ENCODE measurements at regions not wholly inside any gene's neighbourhood (a gene's known extent, or its start where the extent isn't known, plus 50 kb on each side); places are given as distances from the start of the nearest gene placed in this dataset.

DNA sequence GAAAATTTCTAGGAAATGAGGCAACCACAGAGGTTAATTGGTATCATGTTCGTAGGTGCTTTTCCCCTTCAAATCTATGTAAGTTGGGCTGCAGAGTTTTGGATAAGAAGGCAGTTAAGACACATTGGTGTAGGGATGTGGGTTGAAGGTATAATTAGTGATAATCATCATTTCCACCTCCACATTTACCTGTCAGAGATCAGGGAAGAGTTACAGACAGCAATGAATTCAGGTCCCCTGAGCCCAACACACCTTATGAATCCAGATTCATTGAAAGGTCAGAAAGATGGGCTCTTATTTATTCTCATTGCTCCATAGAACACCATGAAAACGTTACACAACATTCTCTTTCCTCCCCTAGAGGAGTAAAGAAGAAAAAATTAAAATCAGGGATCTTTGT lies 308.7 kb downstream of the C11orf87 start:
- Histone ChIP-seq H3K4me3 (ENCODE audit: low read length) (no peak overlapping the region), H3K4me1 (ENCODE audit: insufficient read depth, low read length) (no peaks in the 10 kb centered on the region), H3K9ac (ENCODE audit: low read depth, low read length) (no peak overlapping the region), H3K36me3 (ENCODE audit: insufficient read depth, low read depth, low read length) (no peaks in the 10 kb centered on the region), H3K27me3 (ENCODE audit: insufficient read depth, low read length) (no peaks in the 10 kb centered on the region), H3K27ac (ENCODE audit: low read length) (no peak overlapping the region), H3K9me3 (ENCODE audit: insufficient read depth, low read depth, low read length) (no peaks in the 10 kb centered on the region)

DNA sequence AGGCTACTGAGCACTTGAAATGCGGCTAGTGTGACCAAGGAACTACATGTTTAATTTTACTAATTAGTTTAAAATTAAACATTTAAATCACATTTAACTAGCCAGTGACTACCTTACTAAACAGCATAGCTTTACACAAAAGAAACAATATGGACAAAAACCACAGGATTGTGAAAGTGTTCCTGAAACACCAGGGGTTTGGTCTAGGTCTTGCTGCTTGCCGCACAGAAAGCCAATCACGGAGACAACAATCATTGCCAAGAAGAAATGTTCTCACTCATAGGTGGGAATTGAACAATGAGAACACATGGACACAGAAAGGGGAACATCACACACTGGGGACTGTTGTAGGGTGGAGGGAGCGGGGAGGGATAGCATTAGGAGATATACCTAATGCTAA lies 309.5 kb downstream of the C11orf87 start:
- Histone ChIP-seq H3K27ac (ENCODE audit: low read length) (no peak overlapping the region), H3K9ac (ENCODE audit: low read depth, low read length) (no peak overlapping the region), H3K36me3 (ENCODE audit: insufficient read depth, low read depth, low read length) (no peaks in the 10 kb centered on the region), H3K9me3 (ENCODE audit: insufficient read depth, low read depth, low read length) (no peaks in the 10 kb centered on the region), H3K27me3 (ENCODE audit: insufficient read depth, low read length) (no peaks in the 10 kb centered on the region), H3K4me1 (ENCODE audit: insufficient read depth, low read length) (no peaks in the 10 kb centered on the region), H3K4me3 (ENCODE audit: low read length) (no peak overlapping the region)

DNA sequence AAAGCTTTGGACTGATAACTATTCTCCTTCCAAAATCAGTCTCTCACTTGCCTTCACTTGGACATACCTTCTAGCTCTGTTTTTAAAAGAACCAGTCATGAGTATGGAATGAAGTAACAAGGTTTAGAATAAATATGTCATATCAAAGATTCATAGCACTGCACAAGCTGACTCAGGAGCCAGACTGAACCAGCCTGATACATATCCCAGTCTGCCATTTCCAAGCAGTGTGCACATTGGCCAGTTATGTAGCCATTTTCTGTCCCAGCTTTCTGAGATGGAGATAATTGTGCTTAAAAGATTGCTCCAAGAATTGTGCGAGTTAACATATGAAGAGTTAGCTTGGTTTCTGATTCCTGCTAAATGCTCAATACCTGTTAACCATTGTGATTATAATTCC lies 311.3 kb downstream of the C11orf87 start:
- Histone ChIP-seq H3K9ac (ENCODE audit: low read depth, low read length) (no peak overlapping the region), H3K36me3 (ENCODE audit: insufficient read depth, low read depth, low read length) (no peaks in the 10 kb centered on the region), H3K27ac (ENCODE audit: low read length) (no peak overlapping the region), H3K4me3 (ENCODE audit: low read length) (no peak overlapping the region), H3K27me3 (ENCODE audit: insufficient read depth, low read length) (no peaks in the 10 kb centered on the region), H3K4me1 (ENCODE audit: insufficient read depth, low read length) (no peaks in the 10 kb centered on the region), H3K9me3 (ENCODE audit: insufficient read depth, low read depth, low read length) (no peaks in the 10 kb centered on the region)

DNA sequence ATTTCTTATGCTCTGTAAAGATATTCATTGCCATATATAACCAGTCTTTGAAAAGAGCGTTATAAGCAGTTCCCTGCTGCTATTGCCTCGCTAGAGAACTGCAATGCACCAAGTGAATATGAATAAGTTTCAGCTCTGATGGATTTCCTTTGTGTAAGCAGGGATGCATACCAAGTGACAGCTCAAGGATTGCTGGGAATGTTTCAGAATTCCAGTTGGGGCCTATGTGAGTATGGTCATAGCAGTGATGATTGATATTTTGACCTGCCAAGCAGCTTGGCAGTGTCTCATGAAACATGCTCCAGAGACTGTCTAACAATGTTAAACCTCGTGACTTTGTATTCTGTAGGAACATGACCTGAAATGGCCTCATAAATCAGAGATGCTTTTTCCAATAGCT lies 312.6 kb downstream of the C11orf87 start:
- H3K4me1 ChIP-seq (ENCODE audit: insufficient read depth, low read length) = no peaks in the 10 kb centered on the region
- H3K36me3 ChIP-seq (ENCODE audit: insufficient read depth, low read depth, low read length) = no peaks in the 10 kb centered on the region
- no peaks in the 10 kb centered on the region for H3K9me3 ChIP-seq (ENCODE audit: insufficient read depth, low read depth, low read length)
- H3K27ac ChIP-seq (ENCODE audit: low read length) = no peak overlapping the region
- no peaks in the 10 kb centered on the region for H3K27me3 ChIP-seq (ENCODE audit: insufficient read depth, low read length)
- H3K9ac ChIP-seq (ENCODE audit: low read depth, low read length) = no peak overlapping the region
- H3K4me3 ChIP-seq (ENCODE audit: low read length) = no peak overlapping the region

DNA sequence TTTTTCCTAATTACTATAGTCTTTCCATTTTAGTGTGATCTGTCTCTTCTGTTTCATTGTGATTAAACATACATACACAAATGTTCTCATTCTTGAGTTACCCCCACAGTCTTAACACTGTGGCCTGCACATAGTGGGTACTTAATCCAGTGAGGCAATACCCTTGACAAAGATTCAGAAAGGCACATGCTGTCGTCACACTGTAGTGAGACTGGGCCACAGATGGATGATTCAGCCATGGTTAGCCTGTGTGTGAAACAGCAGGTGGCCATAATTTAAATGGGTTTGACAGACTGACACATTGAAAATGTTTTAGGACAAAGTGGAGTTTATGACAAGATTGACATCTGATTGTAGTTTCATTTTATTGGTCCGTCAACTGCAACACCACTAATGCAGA lies 313.1 kb downstream of the C11orf87 start:
- Histone ChIP-seq H3K36me3 (ENCODE audit: insufficient read depth, low read depth, low read length) (no peaks in the 10 kb centered on the region), H3K4me1 (ENCODE audit: insufficient read depth, low read length) (no peaks in the 10 kb centered on the region), H3K9ac (ENCODE audit: low read depth, low read length) (no peak overlapping the region), H3K9me3 (ENCODE audit: insufficient read depth, low read depth, low read length) (no peaks in the 10 kb centered on the region), H3K27me3 (ENCODE audit: insufficient read depth, low read length) (no peaks in the 10 kb centered on the region), H3K27ac (ENCODE audit: low read length) (no peak overlapping the region), H3K4me3 (ENCODE audit: low read length) (no peak overlapping the region)

DNA sequence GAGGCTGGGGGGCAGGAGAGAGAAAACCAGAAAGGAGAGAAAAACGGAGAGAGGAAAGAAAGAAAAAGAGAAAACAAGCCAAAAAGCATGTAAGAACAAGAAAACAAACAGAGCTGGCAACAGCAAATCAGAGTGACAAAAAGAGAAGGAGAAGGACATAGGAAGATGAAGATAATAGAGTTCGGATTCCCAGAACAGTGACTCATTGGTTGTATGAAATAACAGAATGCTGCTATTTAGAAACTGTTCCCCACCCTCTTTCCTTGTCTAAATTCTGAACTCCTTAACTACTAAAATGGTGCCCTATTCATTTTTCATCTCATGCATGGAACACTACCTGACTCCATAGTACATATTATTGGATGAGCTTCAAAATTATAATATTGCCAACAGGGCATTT lies 317.4 kb downstream of the C11orf87 start:
- Histone ChIP-seq H3K9ac (ENCODE audit: low read depth, low read length) (no peak overlapping the region), H3K4me1 (ENCODE audit: insufficient read depth, low read length) (no peaks in the 10 kb centered on the region), H3K27ac (ENCODE audit: low read length) (no peak overlapping the region), H3K27me3 (ENCODE audit: insufficient read depth, low read length) (no peaks in the 10 kb centered on the region), H3K9me3 (ENCODE audit: insufficient read depth, low read depth, low read length) (no peaks in the 10 kb centered on the region), H3K4me3 (ENCODE audit: low read length) (no peak overlapping the region), H3K36me3 (ENCODE audit: insufficient read depth, low read depth, low read length) (no peaks in the 10 kb centered on the region)

DNA sequence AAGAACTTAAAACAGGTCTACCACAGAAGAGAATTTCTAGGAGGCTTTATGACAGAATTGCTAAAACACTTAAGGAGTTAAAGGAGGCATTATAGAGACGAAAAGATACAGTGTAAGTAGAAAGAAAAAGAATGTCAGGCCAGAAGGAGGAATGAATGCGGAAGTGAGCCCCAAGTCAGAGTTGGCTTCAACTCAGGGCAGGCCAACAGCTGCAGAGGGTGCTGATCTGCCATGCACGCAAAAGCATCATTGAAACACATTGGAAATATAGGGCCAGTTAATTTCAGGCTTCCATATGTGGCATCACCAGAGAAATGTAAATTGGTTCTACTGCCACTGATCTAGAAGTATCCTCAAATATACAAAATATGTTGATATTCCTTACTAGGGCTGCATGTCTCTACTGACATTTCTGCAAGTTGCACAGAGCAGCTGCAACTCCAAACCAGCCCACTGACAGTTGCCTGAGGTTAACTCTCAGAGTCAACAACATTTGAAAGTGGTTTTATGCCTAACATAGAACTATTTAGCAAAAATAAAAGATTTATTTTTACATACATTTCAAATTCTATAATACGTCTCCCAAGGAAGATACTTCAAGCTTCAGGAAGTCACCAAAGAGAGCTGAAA lies 324.1 kb downstream of the C11orf87 start:
- no peak overlapping the region for H3K9ac ChIP-seq (ENCODE audit: low read depth, low read length)
- H3K4me1 ChIP-seq (ENCODE audit: insufficient read depth, low read length) = no peaks in the 10 kb centered on the region
- H3K27me3 ChIP-seq (ENCODE audit: insufficient read depth, low read length) = no peaks in the 10 kb centered on the region
- no peaks in the 10 kb centered on the region for H3K36me3 ChIP-seq (ENCODE audit: insufficient read depth, low read depth, low read length)
- no peak overlapping the region for H3K27ac ChIP-seq (ENCODE audit: low read length)
- H3K9me3 ChIP-seq (ENCODE audit: insufficient read depth, low read depth, low read length) = no peaks in the 10 kb centered on the region
- H3K4me3 ChIP-seq (ENCODE audit: low read length) = no peak overlapping the region

DNA sequence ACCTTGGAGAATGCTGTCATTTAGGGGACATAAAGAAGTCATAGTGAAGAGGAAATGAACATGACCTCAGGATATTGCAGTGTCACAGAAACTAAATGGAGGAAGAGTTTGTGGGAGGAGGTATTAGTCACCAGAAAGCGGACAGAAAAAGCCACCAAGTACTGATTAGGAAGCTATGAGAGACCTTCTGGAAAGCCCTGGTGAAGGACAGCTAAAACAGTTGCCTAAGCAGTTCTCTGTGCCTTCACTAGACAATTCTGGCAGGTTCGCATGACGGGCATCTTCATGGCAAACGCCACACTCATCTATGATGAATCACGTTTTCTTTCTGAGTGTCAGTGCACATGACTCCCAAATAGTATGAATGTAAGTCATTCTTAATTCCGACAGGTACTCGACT lies 325.8 kb downstream of the C11orf87 start:
- Histone ChIP-seq H3K36me3 (ENCODE audit: insufficient read depth, low read depth, low read length) (no peaks in the 10 kb centered on the region), H3K4me1 (ENCODE audit: insufficient read depth, low read length) (no peaks in the 10 kb centered on the region), H3K4me3 (ENCODE audit: low read length) (no peak overlapping the region), H3K9me3 (ENCODE audit: insufficient read depth, low read depth, low read length) (no peaks in the 10 kb centered on the region), H3K27me3 (ENCODE audit: insufficient read depth, low read length) (no peaks in the 10 kb centered on the region), H3K27ac (ENCODE audit: low read length) (no peak overlapping the region), H3K9ac (ENCODE audit: low read depth, low read length) (no peak overlapping the region)

DNA sequence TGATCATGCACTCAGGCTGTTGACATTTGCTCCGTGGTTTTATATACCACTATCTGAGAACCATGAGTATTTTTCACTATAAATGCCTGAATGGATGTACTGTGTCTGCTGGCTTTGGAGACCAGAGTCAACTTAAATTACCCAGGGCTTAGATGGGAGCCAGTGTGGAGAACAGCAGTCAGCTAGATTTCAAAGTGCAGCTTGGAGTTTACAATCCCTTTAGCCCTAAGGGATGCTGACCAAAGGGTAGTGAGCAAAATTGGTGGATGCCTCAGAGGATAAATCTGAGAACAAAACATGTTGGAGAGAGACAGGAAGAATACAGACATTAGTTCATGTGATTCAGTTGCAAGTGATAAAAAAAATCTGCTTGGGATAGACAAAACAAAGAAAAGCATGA lies 327.5 kb downstream of the C11orf87 start:
- Histone ChIP-seq H3K9me3 (ENCODE audit: insufficient read depth, low read depth, low read length) (no peaks in the 10 kb centered on the region), H3K4me1 (ENCODE audit: insufficient read depth, low read length) (no peaks in the 10 kb centered on the region), H3K36me3 (ENCODE audit: insufficient read depth, low read depth, low read length) (no peaks in the 10 kb centered on the region), H3K27ac (ENCODE audit: low read length) (no peak overlapping the region), H3K4me3 (ENCODE audit: low read length) (no peak overlapping the region), H3K27me3 (ENCODE audit: insufficient read depth, low read length) (no peaks in the 10 kb centered on the region), H3K9ac (ENCODE audit: low read depth, low read length) (no peak overlapping the region)

DNA sequence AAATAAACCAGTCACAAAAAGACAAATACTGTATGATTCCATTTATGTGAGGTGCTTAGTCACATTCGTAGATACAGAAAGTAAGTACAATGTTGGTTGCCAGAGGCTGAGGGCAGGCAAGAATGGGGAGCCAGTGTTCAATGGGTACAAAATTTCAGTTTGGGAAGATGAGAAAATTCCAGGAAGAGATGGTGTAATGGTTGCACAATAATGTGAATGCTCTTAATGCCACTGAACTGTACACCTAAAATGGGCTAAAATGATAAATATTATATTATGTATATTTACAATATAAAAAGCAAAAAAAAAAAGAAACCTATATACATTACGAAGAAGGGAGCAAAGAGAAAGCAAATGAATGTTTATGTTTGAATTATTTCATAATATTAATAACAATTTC lies 329.0 kb downstream of the C11orf87 start:
- Histone ChIP-seq H3K27ac (ENCODE audit: low read length) (no peak overlapping the region), H3K27me3 (ENCODE audit: insufficient read depth, low read length) (no peaks in the 10 kb centered on the region), H3K4me1 (ENCODE audit: insufficient read depth, low read length) (no peaks in the 10 kb centered on the region), H3K9me3 (ENCODE audit: insufficient read depth, low read depth, low read length) (no peaks in the 10 kb centered on the region), H3K36me3 (ENCODE audit: insufficient read depth, low read depth, low read length) (no peaks in the 10 kb centered on the region), H3K9ac (ENCODE audit: low read depth, low read length) (no peak overlapping the region), H3K4me3 (ENCODE audit: low read length) (no peak overlapping the region)

DNA sequence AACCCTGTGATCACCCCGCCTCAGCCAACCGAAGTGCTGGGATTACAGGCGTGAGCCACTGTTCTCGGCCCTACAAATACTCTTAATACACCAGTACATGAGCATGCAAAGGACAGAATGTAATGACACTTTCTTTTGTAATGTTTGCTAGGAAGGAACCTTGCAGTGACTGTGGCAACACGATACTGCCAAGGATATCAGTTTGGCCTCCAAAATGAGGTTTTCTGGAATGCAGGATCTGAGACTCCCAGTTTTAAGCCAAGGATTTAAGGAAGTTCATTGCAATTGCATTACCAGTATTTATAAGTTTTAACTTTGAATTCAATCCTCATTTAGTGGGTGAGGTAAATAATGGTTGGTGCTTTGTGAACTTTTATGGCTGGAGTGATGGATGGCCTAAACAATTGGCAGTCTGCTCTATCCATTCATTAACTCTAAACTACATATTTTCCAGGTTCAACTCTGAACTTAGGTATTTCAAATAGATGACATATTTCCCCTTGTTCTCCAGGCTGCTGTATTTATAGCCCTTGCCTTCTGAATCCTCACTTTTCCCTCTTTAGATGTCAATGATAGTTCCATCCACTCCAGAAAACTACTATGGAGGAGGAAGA lies 330.3 kb downstream of the C11orf87 start:
- Histone ChIP-seq H3K4me1 (ENCODE audit: insufficient read depth, low read length) (no peaks in the 10 kb centered on the region), H3K27ac (ENCODE audit: low read length) (no peak overlapping the region), H3K9me3 (ENCODE audit: insufficient read depth, low read depth, low read length) (no peaks in the 10 kb centered on the region), H3K9ac (ENCODE audit: low read depth, low read length) (no peak overlapping the region), H3K4me3 (ENCODE audit: low read length) (no peak overlapping the region), H3K27me3 (ENCODE audit: insufficient read depth, low read length) (no peaks in the 10 kb centered on the region), H3K36me3 (ENCODE audit: insufficient read depth, low read depth, low read length) (no peaks in the 10 kb centered on the region)

DNA sequence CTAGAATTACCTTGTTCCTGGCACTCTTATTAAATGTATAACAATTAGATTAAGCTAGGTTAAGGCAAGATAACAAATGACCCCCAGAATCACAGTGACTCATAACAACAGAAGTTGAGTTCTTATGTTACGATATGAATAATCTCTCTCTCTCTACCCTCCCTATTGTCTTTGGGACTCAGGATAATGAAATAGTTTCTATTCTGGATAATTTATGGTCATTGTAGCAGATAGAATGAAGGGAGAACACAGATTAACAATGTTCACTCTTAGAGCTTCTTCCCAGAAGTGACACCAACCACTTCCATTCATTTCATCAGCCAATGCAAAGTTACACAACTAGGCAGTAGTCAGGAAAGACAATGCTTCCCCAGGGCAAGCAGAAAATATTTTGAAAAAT lies 334.5 kb downstream of the C11orf87 start:
- H3K36me3 ChIP-seq (ENCODE audit: insufficient read depth, low read depth, low read length) = no peaks in the 10 kb centered on the region
- H3K27me3 ChIP-seq (ENCODE audit: insufficient read depth, low read length) = no peaks in the 10 kb centered on the region
- no peak overlapping the region for H3K9ac ChIP-seq (ENCODE audit: low read depth, low read length)
- H3K4me3 ChIP-seq (ENCODE audit: low read length) = no peak overlapping the region
- H3K9me3 ChIP-seq (ENCODE audit: insufficient read depth, low read depth, low read length) = no peaks in the 10 kb centered on the region
- H3K4me1 ChIP-seq (ENCODE audit: insufficient read depth, low read length) = no peaks in the 10 kb centered on the region
- H3K27ac ChIP-seq (ENCODE audit: low read length) = no peak overlapping the region

Measured in iPS-20b (cell line).